H1 (cell line): ENCODE measurements at regions not wholly inside any gene's neighbourhood (a gene's known extent, or its start where the extent isn't known, plus 50 kb on each side); places are given as distances from the start of the nearest gene placed in this dataset.

ENCODE experiments used
- CTCF ChIA-PET: fragments of 300-600 bp; sonication (Branson Sonifier 250); formaldehyde crosslinking; loops from one replicate; lab custom pipeline; 2021; ENCODE audit not compliant: partially characterized antibody; lab: Charles Lee
- POLR2A ChIA-PET: fragments of 300-600 bp; sonication (Branson Sonifier 250); formaldehyde crosslinking; loops from one replicate; lab custom pipeline; 2021; ENCODE audit warnings: inconsistent platforms; ENCODE audit not compliant: partially characterized antibody; lab: Charles Lee
- DNase-seq, 2 experiments: peaks; one replicate each; pipeline versions ENCODE4 v3.0.0 to v3.0.0-alpha.2; 2010 to 2022; ENCODE audit warnings: low spot score in 2 of 2, low read depth in 1 of 2, mixed read lengths in 1 of 2
- FAIRE-seq: peaks from 2 replicates; lab custom pipeline; 2011; peaks lifted over from hg19 to GRCh38; lab: Jason Lieb, UNC
- H2AFZ ChIP-seq: 2 replicates; pipeline ENCODE4 v1.8.1; 2012; ENCODE audit warnings: low read length, inconsistent platforms
- H2AK5ac ChIP-seq: 2 replicates; pipeline ENCODE4 v1.6.1; 2013; ENCODE audit warnings: low read depth, low read length
- H2BK120ac ChIP-seq: replicated peaks from 2 replicates; pipeline ENCODE3; 2013; ENCODE audit warnings: low read depth, low read length, inconsistent platforms
- H2BK12ac ChIP-seq: 2 replicates; pipeline ENCODE4 v1.6.1; 2013; ENCODE audit warnings: low read depth, low read length
- H2BK15ac ChIP-seq: 2 replicates; pipeline ENCODE4 v1.6.1; 2013; ENCODE audit warnings: low read length
- H2BK20ac ChIP-seq: 2 replicates; pipeline ENCODE4 v1.6.1; 2013; ENCODE audit warnings: low read length
- H2BK5ac ChIP-seq: 2 replicates; pipeline ENCODE4 v1.6.1; 2013; ENCODE audit warnings: low read depth, low read length
- H3K14ac ChIP-seq: 2 replicates; pipeline ENCODE4 v1.6.1; 2013; ENCODE audit warnings: inconsistent platforms; ENCODE audit not compliant: insufficient read length
- H3K18ac ChIP-seq: 2 replicates; pipeline ENCODE4 v1.6.1; 2013; ENCODE audit warnings: low read length; ENCODE audit errors: extremely low read depth
- H3K23ac ChIP-seq: 2 replicates; pipeline ENCODE4 v1.6.1; 2013; ENCODE audit warnings: inconsistent platforms; ENCODE audit not compliant: insufficient read length
- H3K23me2 ChIP-seq: 2 replicates; pipeline ENCODE4 v1.6.1; 2013; ENCODE audit warnings: low read depth, low read length
- H3K27ac ChIP-seq: 2 replicates; pipeline ENCODE4 v1.6.1; 2011; ENCODE audit warnings: low read depth, low read length, inconsistent platforms
- H3K27me3 ChIP-seq, 4 experiments: replicated peaks in 1 of 4; 1 replicate in 1 of 4; 2 replicates in 3 of 4; pipeline versions ENCODE4 v1.6.1 to v1.8.1; 2011 to 2013; ENCODE audit warnings: low read length in 3 of 4, mild to moderate bottlenecking in 3 of 4, inconsistent platforms in 2 of 4, mixed read lengths in 2 of 4, moderate library complexity in 1 of 4; ENCODE audit not compliant: control insufficient read depth in 3 of 4, insufficient read depth in 3 of 4; ENCODE audit errors: extremely low read depth in 1 of 4
- H3K36me3 ChIP-seq, 4 experiments: 2 replicates each; pipeline versions ENCODE4 v1.6.1 to v1.8.1; 2011 to 2013; ENCODE audit warnings: mild to moderate bottlenecking in 4 of 4, low read length in 3 of 4, moderate library complexity in 2 of 4, control low read depth in 1 of 4, inconsistent platforms in 1 of 4; ENCODE audit not compliant: insufficient read depth in 4 of 4, control insufficient read depth in 2 of 4
- H3K4ac ChIP-seq: replicated peaks from 2 replicates; pipeline ENCODE3; 2013; ENCODE audit warnings: low read length, low read depth, mixed read lengths, inconsistent platforms; ENCODE audit not compliant: insufficient read length
- H3K4me1 ChIP-seq, 4 experiments: replicated peaks in 1 of 4; 1 replicate in 1 of 4; 2 replicates in 3 of 4; pipeline versions ENCODE4 v1.6.1 to v1.8.1; 2011 to 2013; ENCODE audit warnings: low read length in 3 of 4, inconsistent platforms in 2 of 4, mixed read lengths in 1 of 4; ENCODE audit not compliant: insufficient read depth in 4 of 4, control insufficient read depth in 3 of 4
- H3K4me2 ChIP-seq, 2 experiments: 2 replicates each; pipeline versions ENCODE4 v1.6.1 to v1.8.1; 2011 to 2013; ENCODE audit warnings: low read depth in 2 of 2, low read length in 2 of 2, control low read depth in 1 of 2, inconsistent platforms in 1 of 2, mild to moderate bottlenecking in 1 of 2; ENCODE audit not compliant: insufficient read depth in 1 of 2
- H3K4me3 ChIP-seq, 4 experiments: fragments of 200-600, 300-600 bp in 1 of 4; sonication (generic), shearing (Covaris generic), sonication (Bioruptor Twin) in 1 of 4; 2 replicates each; pipeline versions ENCODE4 v1.5.1 to v1.8.1; 2011 to 2016; ENCODE audit warnings: low read length in 4 of 4, low read depth in 3 of 4, control low read depth in 2 of 4, inconsistent platforms in 2 of 4, mild to moderate bottlenecking in 2 of 4, mixed read lengths in 1 of 4, moderate library complexity in 1 of 4; ENCODE audit not compliant: insufficient read depth in 2 of 4; ENCODE audit errors: extremely low read depth in 1 of 4
- H3K56ac ChIP-seq: replicated peaks from 2 replicates; pipeline ENCODE3; 2013; ENCODE audit warnings: low read depth, mild to moderate bottlenecking, mixed read lengths, low read length, inconsistent platforms; ENCODE audit not compliant: insufficient read length
- H3K79me1 ChIP-seq: 2 replicates; pipeline ENCODE4 v1.6.1; 2013; ENCODE audit warnings: low read depth, low read length, control low read depth
- H3K79me2 ChIP-seq, 2 experiments: 2 replicates each; pipeline versions ENCODE4 v1.6.1 to v1.8.1; 2012 to 2013; ENCODE audit warnings: low read length in 2 of 2, mild to moderate bottlenecking in 2 of 2, inconsistent platforms in 1 of 2; ENCODE audit not compliant: insufficient read depth in 2 of 2, control insufficient read depth in 1 of 2
- H3K9ac ChIP-seq, 4 experiments: replicated peaks in 1 of 4; 1 replicate in 1 of 4; 2 replicates in 3 of 4; pipeline versions ENCODE4 v1.6.1 to v1.8.1; 2011 to 2013; ENCODE audit warnings: low read depth in 3 of 4, low read length in 3 of 4, control low read depth in 2 of 4, mild to moderate bottlenecking in 2 of 4, moderate library complexity in 2 of 4, inconsistent platforms in 1 of 4; ENCODE audit errors: extremely low read depth in 1 of 4
- H3K9me3 ChIP-seq, 2 experiments: 2 replicates each; pipeline versions ENCODE4 v1.6.1 to v1.8.1; 2012 to 2013; ENCODE audit warnings: mild to moderate bottlenecking in 2 of 2, moderate library complexity in 2 of 2, control low read depth in 1 of 2, inconsistent platforms in 1 of 2, low read depth in 1 of 2, low read length in 1 of 2, mixed read lengths in 1 of 2; ENCODE audit not compliant: insufficient read depth in 2 of 2
- H4K20me1 ChIP-seq, 2 experiments: replicated peaks in 1 of 2; 2 replicates each; pipeline versions ENCODE3 to v1.8.1; 2011 to 2013; ENCODE audit warnings: inconsistent platforms in 2 of 2, low read length in 2 of 2, mild to moderate bottlenecking in 1 of 2; ENCODE audit not compliant: insufficient read depth in 2 of 2, control insufficient read depth in 1 of 2
- H4K5ac ChIP-seq: 2 replicates; pipeline ENCODE4 v1.6.1; 2013; ENCODE audit warnings: low read length, low read depth, mixed read lengths, inconsistent platforms; ENCODE audit not compliant: insufficient read length
- H4K8ac ChIP-seq: 2 replicates; pipeline ENCODE4 v1.8.0; 2013; ENCODE audit warnings: mild to moderate bottlenecking, moderate library complexity, low read length, inconsistent platforms; ENCODE audit not compliant: insufficient read depth; ENCODE audit errors: extremely low read depth
- H4K91ac ChIP-seq: replicated peaks from 2 replicates; pipeline ENCODE3; 2013; ENCODE audit warnings: low read length, mixed read lengths, inconsistent platforms; ENCODE audit not compliant: insufficient read length
- CEBPB ChIP-seq: IDR thresholded peaks from 2 replicates; pipeline ENCODE4 v1.6.1; 2012; ENCODE audit warnings: low read depth, low read length
- CREB1 ChIP-seq: IDR thresholded peaks from 2 replicates; pipeline ENCODE4 v1.6.1; 2012; ENCODE audit warnings: inconsistent platforms
- POLR2AphosphoS5 ChIP-seq: IDR thresholded peaks from 2 replicates; pipeline ENCODE4 v1.6.1; 2011; ENCODE audit warnings: low read depth, low read length
- RAD21 ChIP-seq, 2 experiments: IDR thresholded peaks in 1 of 2; conservative IDR thresholded peaks in 1 of 2; 2 replicates each; pipeline ENCODE4 v1.6.1; 2011; ENCODE audit warnings: low read depth in 2 of 2, low read length in 2 of 2, improper control_type of control experiment in 1 of 2, inconsistent platforms in 1 of 2, mild to moderate bottlenecking in 1 of 2, moderate library complexity in 1 of 2
- RXRA ChIP-seq: IDR thresholded peaks from 2 replicates; pipeline ENCODE4 v1.6.1; 2011; ENCODE audit warnings: low read depth, mild to moderate bottlenecking, low read length, moderate library complexity; ENCODE audit not compliant: insufficient read depth
- SP2 ChIP-seq: IDR thresholded peaks from 2 replicates; pipeline ENCODE4 v1.6.1; 2012; ENCODE audit warnings: mild to moderate bottlenecking, low read length, inconsistent platforms
- YY1 ChIP-seq: IDR thresholded peaks from 2 replicates; pipeline ENCODE4 v1.6.1; 2011; ENCODE audit warnings: low read depth, mild to moderate bottlenecking, low read length
- WGBS, 2 experiments: shearing (Covaris generic) in 1 of 2; methylation state at CpG; one replicate each; pipeline versions ENCODE4 v1.1.6 to v1.1.7; 2013 to 2015; ENCODE audit warnings: low lambda C conversion rate in 2 of 2, mixed read lengths in 2 of 2, inconsistent platforms in 1 of 2, low coverage in 1 of 2, missing lambda C conversion rate in 1 of 2; ENCODE audit not compliant: insufficient replicate concordance in 2 of 2, insufficient coverage in 1 of 2, insufficient read length in 1 of 2; ENCODE audit errors: extremely low coverage in 1 of 2, missing lambda C conversion rate in 1 of 2; 5-methylcytosine and 5-hydroxymethylcytosine counted together
- TF ChIP-seq, protein P1 (sequence below): IDR thresholded peaks from 2 replicates; pipeline ENCODE4 v1.6.1; 2012; ENCODE audit warnings: low read length, inconsistent platforms

DNA sequence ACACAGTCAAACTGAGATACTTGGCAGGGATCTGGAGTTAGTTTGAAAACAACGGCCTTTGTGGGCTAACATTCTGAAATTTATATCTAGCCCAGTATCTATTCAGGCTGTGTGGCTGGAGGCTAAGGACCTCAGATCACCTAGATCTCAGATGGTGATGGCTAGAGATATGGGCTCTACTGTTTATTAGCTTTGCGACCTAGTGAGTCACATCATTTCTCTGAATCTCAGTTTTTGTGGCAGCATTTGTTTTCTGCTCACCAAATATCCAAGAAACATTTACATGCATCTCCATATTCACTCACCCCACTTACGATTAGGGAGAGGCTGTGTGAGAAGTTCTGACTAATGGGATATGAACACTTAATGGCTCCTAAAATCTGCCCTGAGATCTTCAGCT lies 503.9 kb downstream of the KIF20B start:
- DNase-seq, result no peak
- Histone ChIP-seq H3K36me3 (no peaks in the 10 kb centered on the region), H3K27me3 (no peaks in the 10 kb centered on the region), H3K23me2 (no peaks in the 10 kb centered on the region), H3K23ac (no peak overlapping the region), H2AK5ac (no peak overlapping the region), H3K56ac (no peak overlapping the region), H4K5ac (no peak overlapping the region), H3K27ac (no peak overlapping the region), H2BK20ac (no peak overlapping the region), H3K4me2 (no peak overlapping the region), H3K79me2 (no peaks in the 10 kb centered on the region), H2BK5ac (no peak overlapping the region), H2AFZ (no peak overlapping the region), H2BK120ac (no peak overlapping the region), H4K20me1 (no peaks in the 10 kb centered on the region), H3K18ac (no peak overlapping the region), H3K79me1 (no peaks in the 10 kb centered on the region), H3K4me1 (no peaks in the 10 kb centered on the region), H3K9ac (no peak overlapping the region), H2BK15ac (no peak overlapping the region), H2BK12ac (no peak overlapping the region), H3K4me3 (no peak overlapping the region), H3K9me3 (no peaks in the 10 kb centered on the region), H3K14ac (no peak overlapping the region), H3K4ac (no peak overlapping the region), H4K91ac (no peak overlapping the region), H4K8ac (no peak overlapping the region)
- WGBS, 2 experiments, result 92% methylated on average over 3 of the region's 3 CpGs; no CpG with 5 or more reads in 1 of the 2 experiments
- ChIA-PET CTCF (no interaction called here), POLR2A (no interaction called here)
- FAIRE-seq, result no peak
- TF ChIP-seq CREB1, result no peak
- TF ChIP-seq CEBPB, result no peak
- TF ChIP-seq YY1, result no peak
- TF ChIP-seq SP2, result no peak
- TF ChIP-seq POLR2AphosphoS5, result no peak
- TF ChIP-seq, protein P1, sequence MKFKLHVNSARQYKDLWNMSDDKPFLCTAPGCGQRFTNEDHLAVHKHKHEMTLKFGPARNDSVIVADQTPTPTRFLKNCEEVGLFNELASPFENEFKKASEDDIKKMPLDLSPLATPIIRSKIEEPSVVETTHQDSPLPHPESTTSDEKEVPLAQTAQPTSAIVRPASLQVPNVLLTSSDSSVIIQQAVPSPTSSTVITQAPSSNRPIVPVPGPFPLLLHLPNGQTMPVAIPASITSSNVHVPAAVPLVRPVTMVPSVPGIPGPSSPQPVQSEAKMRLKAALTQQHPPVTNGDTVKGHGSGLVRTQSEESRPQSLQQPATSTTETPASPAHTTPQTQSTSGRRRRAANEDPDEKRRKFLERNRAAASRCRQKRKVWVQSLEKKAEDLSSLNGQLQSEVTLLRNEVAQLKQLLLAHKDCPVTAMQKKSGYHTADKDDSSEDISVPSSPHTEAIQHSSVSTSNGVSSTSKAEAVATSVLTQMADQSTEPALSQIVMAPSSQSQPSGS, result no peak
- TF ChIP-seq RAD21 (IDR thresholded peaks at IDR 0.05 in 1 of 2, conservative IDR thresholded peaks at IDR 0.05 in 1 of 2; ENCODE audit: low read depth in 2 of 2, low read length in 2 of 2), result no peak
- no peak for TF ChIP-seq RXRA
